Jurkat, Clone E6-1 (cell line): ENCODE measurements at regions not wholly inside any gene's neighbourhood (a gene's known extent, or its start where the extent isn't known, plus 50 kb on each side); places are given as distances from the start of the nearest gene placed in this dataset.

Experiments
- DNase-seq: peaks from one replicate; pipeline ENCODE4 v3.0.0-alpha.2; 2011; ENCODE audit warnings: low read depth, low spot score
- H3K4me3 ChIP-seq: 2 replicates; pipeline ENCODE4 v1.5.1; 2011; ENCODE audit warnings: mild to moderate bottlenecking, low read length, control low read depth, moderate library complexity

GRCh38 chr3:159150180-159150579, 348.3 kb downstream of the MFSD1 start:
- H3K4me3 ChIP-seq = no peak overlapping the region
- DNase-seq = no peak

- DNase-seq = no peak
- H3K4me3 ChIP-seq = no peak overlapping the region
Observed at GRCh38 chr3:159151130-159151529, 349.3 kb downstream of the MFSD1 start.

- no peak for DNase-seq
Observed at GRCh38 chr3:159157275-159157674, 355.4 kb downstream of the MFSD1 start.

GRCh38 chr3:159158213-159158612, 356.4 kb downstream of the MFSD1 start:
- no peak overlapping the region for H3K4me3 ChIP-seq
- DNase-seq = no peak

More at GRCh38 chr3:159157275-159157674, 355.4 kb downstream of the MFSD1 start:
- no peak overlapping the region for H3K4me3 ChIP-seq

GRCh38 chr3:159158801-159159200, 356.9 kb downstream of the MFSD1 start:
- no peak overlapping the region for H3K4me3 ChIP-seq
- no peak for DNase-seq

- no peak for DNase-seq
- no peak overlapping the region for H3K4me3 ChIP-seq
Observed at GRCh38 chr3:159159546-159159945, 357.7 kb downstream of the MFSD1 start.

GRCh38 chr3:159163656-159164055, 361.8 kb downstream of the MFSD1 start:
- no peak for DNase-seq
- H3K4me3 ChIP-seq = no peak overlapping the region

GRCh38 chr3:159165961-159166360, 364.1 kb downstream of the MFSD1 start:
- no peak for DNase-seq
- no peak overlapping the region for H3K4me3 ChIP-seq

- H3K4me3 ChIP-seq = no peak overlapping the region
- no peak for DNase-seq
Observed at GRCh38 chr3:159166899-159167586, 365.2 kb downstream of the MFSD1 start.

- DNase-seq = no peak
- no peak overlapping the region for H3K4me3 ChIP-seq
Observed at GRCh38 chr3:159168788-159169187, 366.9 kb downstream of the MFSD1 start.

GRCh38 chr3:159169828-159170227, 368.0 kb downstream of the MFSD1 start:
- no peak for DNase-seq

GRCh38 chr3:159170436-159171003, 368.7 kb downstream of the MFSD1 start:
- H3K4me3 ChIP-seq = no peak overlapping the region

More at GRCh38 chr3:159169828-159170227, 368.0 kb downstream of the MFSD1 start:
- no peak overlapping the region for H3K4me3 ChIP-seq

GRCh38 chr3:159171333-159171732, 369.5 kb downstream of the MFSD1 start:
- no peak overlapping the region for H3K4me3 ChIP-seq

More at GRCh38 chr3:159170436-159171003, 368.7 kb downstream of the MFSD1 start:
- DNase-seq = no peak

GRCh38 chr3:159172473-159172872, 370.6 kb downstream of the MFSD1 start:
- DNase-seq = no peak
- no peak overlapping the region for H3K4me3 ChIP-seq

More at GRCh38 chr3:159171333-159171732, 369.5 kb downstream of the MFSD1 start:
- DNase-seq = no peak

- no peak overlapping the region for H3K4me3 ChIP-seq
- no peak for DNase-seq
Observed at GRCh38 chr3:159174715-159175692, 373.1 kb downstream of the MFSD1 start.

GRCh38 chr3:159178209-159178897, 376.5 kb downstream of the MFSD1 start:
- no peak for DNase-seq
- no peak overlapping the region for H3K4me3 ChIP-seq

- no peak for DNase-seq
- H3K4me3 ChIP-seq = no peak overlapping the region
Observed at GRCh38 chr3:159182961-159183360, 381.1 kb downstream of the MFSD1 start.

GRCh38 chr3:159185443-159186050, 383.7 kb downstream of the MFSD1 start:
- H3K4me3 ChIP-seq = no peak overlapping the region
- no peak for DNase-seq

GRCh38 chr3:159186581-159186980, 384.7 kb downstream of the MFSD1 start:
- H3K4me3 ChIP-seq = no peak overlapping the region
- no peak for DNase-seq
